OCI-LY7 (cell line): ENCODE measurements at regions not wholly inside any gene's neighbourhood (a gene's known extent, or its start where the extent isn't known, plus 50 kb on each side); places are given as distances from the start of the nearest gene placed in this dataset.

Experiments
- BruUV-seq: library from RNA; stranded (reverse); fragments of 400-500 nt; replicated peaks from 2 replicates; lab custom pipeline; 2021; lab: Mats Ljungman, UMichigan
- CTCF ChIA-PET: fragments of 300-600 bp; sonication (Branson Sonifier 250); formaldehyde crosslinking; loops from one replicate; lab custom pipeline; 2022; ENCODE audit warnings: antibody characterized with exemption; ENCODE audit not compliant: unreplicated experiment; lab: Charles Lee
- POLR2A ChIA-PET: fragments of 300-600 bp; sonication (Branson Sonifier 250); formaldehyde crosslinking; loops from one replicate; lab custom pipeline; 2022; ENCODE audit warnings: antibody characterized with exemption; lab: Charles Lee
- DNase-seq: peaks from one replicate; pipeline ENCODE4 v3.0.0-alpha.2; 2015; ENCODE audit warnings: low spot score
- H2AFZ ChIP-seq: fragments of 200-600 bp; sonication (generic), shearing (Covaris generic); 2 replicates; pipeline ENCODE4 v1.6.1; 2014; ENCODE audit warnings: mild to moderate bottlenecking, antibody characterized with exemption, low read length, moderate library complexity
- H3K27ac ChIP-seq: fragments of 200-600 bp; sonication (generic); 2 replicates; pipeline ENCODE4 v1.5.1; 2014; ENCODE audit warnings: mixed run types, low read depth, mild to moderate bottlenecking, moderate library complexity, low read length, inconsistent platforms; ENCODE audit not compliant: poor library complexity, severe bottlenecking
- H3K36me3 ChIP-seq: fragments of 200-600 bp; sonication (generic); 2 replicates; pipeline ENCODE4 v1.6.1; 2014; ENCODE audit warnings: mild to moderate bottlenecking, antibody characterized with exemption, low read length, moderate library complexity, mixed read lengths; ENCODE audit not compliant: insufficient read depth
- H3K4me1 ChIP-seq: fragments of 200-600 bp; sonication (generic); 2 replicates; pipeline ENCODE4 v1.5.1; 2014; ENCODE audit warnings: mild to moderate bottlenecking, low read length; ENCODE audit not compliant: insufficient read depth, poor library complexity, severe bottlenecking
- H3K4me2 ChIP-seq: fragments of 200-600 bp; sonication (generic); 2 replicates; pipeline ENCODE4 v1.6.1; 2014; ENCODE audit warnings: mild to moderate bottlenecking, low read length
- H3K4me3 ChIP-seq: fragments of 200-600 bp; sonication (generic); 2 replicates; pipeline ENCODE4 v1.5.1; 2014; ENCODE audit warnings: mild to moderate bottlenecking, low read depth, low read length; ENCODE audit not compliant: poor library complexity, severe bottlenecking
- H3K79me2 ChIP-seq: fragments of 200-600 bp; sonication (generic); 2 replicates; pipeline ENCODE4 v1.6.1; 2016; ENCODE audit warnings: low read depth, mild to moderate bottlenecking, low read length, moderate library complexity, mixed read lengths; ENCODE audit not compliant: insufficient read depth
- H3K9me2 ChIP-seq: fragments of 200-600 bp; sonication (generic); 2 replicates; pipeline ENCODE4 v1.6.1; 2016; ENCODE audit warnings: mild to moderate bottlenecking, low read length, mixed read lengths; ENCODE audit not compliant: insufficient read depth
- H3K9me3 ChIP-seq: fragments of 200-600 bp; sonication (generic); 2 replicates; pipeline ENCODE4 v1.6.1; 2014; ENCODE audit warnings: mild to moderate bottlenecking, mixed run types, low read length, mixed read lengths
- H4K20me1 ChIP-seq: fragments of 200-600 bp; sonication (generic); 2 replicates; pipeline ENCODE4 v1.6.1; 2014; ENCODE audit warnings: mild to moderate bottlenecking, antibody characterized with exemption, low read length, moderate library complexity, mixed read lengths; ENCODE audit not compliant: insufficient read depth
- EZH2phosphoT487 ChIP-seq: fragments of 200-600 bp; sonication (generic); IDR thresholded peaks from 2 replicates; pipeline ENCODE4 v1.6.1; 2018; ENCODE audit warnings: low read depth, borderline replicate concordance, mild to moderate bottlenecking, mixed run types, antibody characterized with exemption, low read length, moderate library complexity, mixed read lengths
- intact Hi-C: fragments of 100-400 bp; cut with micrococcal nuclease; formaldehyde crosslinking; loops from one replicate; pipeline ENCODE4 v1.10.0; 2022; ENCODE audit not compliant: unreplicated experiment
- TF ChIP-seq, protein P1 (sequence below): fragments of 200-600 bp; sonication (generic); conservative IDR thresholded peaks from 2 replicates; pipeline ENCODE4 v1.5.1; 2014; ENCODE audit warnings: mild to moderate bottlenecking, antibody characterized with exemption, low read length, moderate library complexity, mixed read lengths

GRCh38 chr1:30197639-30198450, 525.5 kb downstream of the MATN1 start:
- no peak overlapping the region for H3K4me2 ChIP-seq
- intact Hi-C loops: no loop called here
- no peak overlapping the region for H3K27ac ChIP-seq
- ChIA-PET CTCF (no interaction called here), POLR2A (no interaction called here)
- no TSS peak for BruUV-seq
- H3K36me3 ChIP-seq: no peaks in the 10 kb centered on the region
- H3K4me1 ChIP-seq: no peaks in the 10 kb centered on the region
- H2AFZ ChIP-seq: no peak overlapping the region
- H3K79me2 ChIP-seq: no peaks in the 10 kb centered on the region
- H4K20me1 ChIP-seq: no peaks in the 10 kb centered on the region
- no peaks in the 10 kb centered on the region for H3K9me2 ChIP-seq
- no peaks in the 10 kb centered on the region for H3K9me3 ChIP-seq
- TF ChIP-seq EZH2phosphoT487: no peak
- TF ChIP-seq, protein P1, sequence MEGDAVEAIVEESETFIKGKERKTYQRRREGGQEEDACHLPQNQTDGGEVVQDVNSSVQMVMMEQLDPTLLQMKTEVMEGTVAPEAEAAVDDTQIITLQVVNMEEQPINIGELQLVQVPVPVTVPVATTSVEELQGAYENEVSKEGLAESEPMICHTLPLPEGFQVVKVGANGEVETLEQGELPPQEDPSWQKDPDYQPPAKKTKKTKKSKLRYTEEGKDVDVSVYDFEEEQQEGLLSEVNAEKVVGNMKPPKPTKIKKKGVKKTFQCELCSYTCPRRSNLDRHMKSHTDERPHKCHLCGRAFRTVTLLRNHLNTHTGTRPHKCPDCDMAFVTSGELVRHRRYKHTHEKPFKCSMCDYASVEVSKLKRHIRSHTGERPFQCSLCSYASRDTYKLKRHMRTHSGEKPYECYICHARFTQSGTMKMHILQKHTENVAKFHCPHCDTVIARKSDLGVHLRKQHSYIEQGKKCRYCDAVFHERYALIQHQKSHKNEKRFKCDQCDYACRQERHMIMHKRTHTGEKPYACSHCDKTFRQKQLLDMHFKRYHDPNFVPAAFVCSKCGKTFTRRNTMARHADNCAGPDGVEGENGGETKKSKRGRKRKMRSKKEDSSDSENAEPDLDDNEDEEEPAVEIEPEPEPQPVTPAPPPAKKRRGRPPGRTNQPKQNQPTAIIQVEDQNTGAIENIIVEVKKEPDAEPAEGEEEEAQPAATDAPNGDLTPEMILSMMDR: no peak
- H3K4me3 ChIP-seq: no peak overlapping the region
- no peak for DNase-seq

DNA sequence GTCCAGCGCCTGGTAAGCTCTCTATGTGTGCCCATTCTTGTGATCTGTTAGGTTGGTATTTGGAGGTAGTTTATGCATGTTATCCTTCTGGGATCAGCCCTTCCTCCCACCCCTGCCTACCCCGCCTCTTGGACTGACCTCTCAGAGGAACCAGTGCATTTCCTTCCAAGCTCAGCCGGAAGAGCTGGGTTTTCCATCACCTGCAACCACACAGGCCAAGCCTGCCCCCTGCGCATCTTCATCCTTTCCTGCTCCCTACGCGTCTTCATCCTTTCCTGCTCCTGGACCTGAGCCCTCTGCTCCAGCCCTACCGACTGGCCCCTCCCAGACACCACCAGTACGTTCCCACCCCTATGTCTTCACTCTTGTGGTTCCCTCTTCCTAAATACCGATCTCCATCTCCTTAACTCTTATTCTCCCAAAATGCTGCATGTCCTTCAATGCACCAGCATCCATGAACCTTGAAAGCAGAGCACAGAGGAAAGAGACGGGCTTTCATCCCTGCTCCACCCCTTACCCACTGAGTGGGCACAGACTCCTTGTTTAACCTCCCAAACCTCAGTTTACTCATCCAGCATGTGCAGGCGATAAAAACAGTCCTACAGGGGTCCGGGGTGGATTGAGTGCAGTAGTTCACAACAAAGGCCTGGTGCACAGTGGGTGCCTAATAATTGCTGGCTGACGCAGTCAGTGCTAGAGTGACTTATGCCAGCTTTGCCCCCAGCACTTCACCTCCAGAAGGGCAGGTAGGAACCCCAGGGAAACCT, 526.3 kb downstream of the MATN1 start:
- TF ChIP-seq, protein P1: no peak
- TF ChIP-seq EZH2phosphoT487: no peak
- intact Hi-C loops: no loop called here
- Histone ChIP-seq H2AFZ (no peak overlapping the region), H3K4me2 (no peak overlapping the region), H3K9me2 (no peaks in the 10 kb centered on the region), H3K4me1 (no peaks in the 10 kb centered on the region), H3K79me2 (no peaks in the 10 kb centered on the region), H3K36me3 (no peaks in the 10 kb centered on the region), H3K4me3 (no peak overlapping the region), H3K27ac (no peak overlapping the region), H4K20me1 (no peaks in the 10 kb centered on the region), H3K9me3 (no peaks in the 10 kb centered on the region)
- ChIA-PET POLR2A (no interaction called here), CTCF (no interaction called here)
- DNase-seq: no peak
- no TSS peak for BruUV-seq

GRCh38 chr1:30196457-30196856, 526.9 kb downstream of the MATN1 start:
- Histone ChIP-seq H3K4me2 (no peak overlapping the region), H3K4me1 (no peaks in the 10 kb centered on the region), H4K20me1 (no peaks in the 10 kb centered on the region), H3K79me2 (no peaks in the 10 kb centered on the region), H3K9me2 (no peaks in the 10 kb centered on the region), H3K36me3 (no peaks in the 10 kb centered on the region), H2AFZ (no peak overlapping the region), H3K9me3 (no peaks in the 10 kb centered on the region), H3K4me3 (no peak overlapping the region), H3K27ac (no peak overlapping the region)
- ChIA-PET CTCF (no interaction called here), POLR2A (no interaction called here)
- no TSS peak for BruUV-seq
- no peak for TF ChIP-seq EZH2phosphoT487
- TF ChIP-seq, protein P1: no peak
- intact Hi-C loops: no loop called here
- no peak for DNase-seq
